ENCODE measurements at regions not wholly inside any gene's neighbourhood (a gene's known extent, or its start where the extent isn't known, plus 50 kb on each side); places are given as distances from the start of the nearest gene placed in this dataset.

- no peak overlapping the region for H3K9ac ChIP-seq (ENCODE audit: low read depth, low read length)
- no peaks in the 10 kb centered on the region for H3K27me3 ChIP-seq (ENCODE audit: control insufficient read depth, insufficient read depth, low read length)
- no peaks in the 10 kb centered on the region for H3K36me3 ChIP-seq (ENCODE audit: control insufficient read depth, insufficient read depth, low read length)
- H3K9me3 ChIP-seq (ENCODE audit: control insufficient read depth, insufficient read depth, low read length) = no peaks in the 10 kb centered on the region
- no peak overlapping the region for H3K4me3 ChIP-seq (ENCODE audit: low read depth, low read length)
- no peaks in the 10 kb centered on the region for H3K4me1 ChIP-seq (ENCODE audit: control insufficient read depth, insufficient read depth, low read length)
Observed at GRCh38 chr6:137646484-137646883, 152.3 kb upstream of the OLIG3 start.

GRCh38 chr6:137647762-137648447 lies 153.7 kb upstream of the OLIG3 start:
- H3K36me3 ChIP-seq (ENCODE audit: control insufficient read depth, insufficient read depth, low read length) = no peaks in the 10 kb centered on the region
- H3K9me3 ChIP-seq (ENCODE audit: control insufficient read depth, insufficient read depth, low read length) = no peaks in the 10 kb centered on the region
- no peaks in the 10 kb centered on the region for H3K27me3 ChIP-seq (ENCODE audit: control insufficient read depth, insufficient read depth, low read length)
- peaks cover 3% of the 10 kb centered on the region for H3K4me1 ChIP-seq (ENCODE audit: control insufficient read depth, insufficient read depth, low read length)
- H3K4me3 ChIP-seq (ENCODE audit: low read depth, low read length) = no peak overlapping the region
- H3K9ac ChIP-seq (ENCODE audit: low read depth, low read length) = no peak overlapping the region

- H3K4me3 ChIP-seq (ENCODE audit: low read depth, low read length) = no peak overlapping the region
- peaks cover 3% of the 10 kb centered on the region for H3K4me1 ChIP-seq (ENCODE audit: control insufficient read depth, insufficient read depth, low read length)
- no peak overlapping the region for H3K9ac ChIP-seq (ENCODE audit: low read depth, low read length)
- no peaks in the 10 kb centered on the region for H3K36me3 ChIP-seq (ENCODE audit: control insufficient read depth, insufficient read depth, low read length)
- no peaks in the 10 kb centered on the region for H3K27me3 ChIP-seq (ENCODE audit: control insufficient read depth, insufficient read depth, low read length)
- peaks cover 3% of the 10 kb centered on the region for H3K9me3 ChIP-seq (ENCODE audit: control insufficient read depth, insufficient read depth, low read length)
Observed at GRCh38 chr6:137650720-137651119, 156.5 kb upstream of the OLIG3 start.

- no peak overlapping the region for H3K9ac ChIP-seq (ENCODE audit: low read depth, low read length)
- H3K36me3 ChIP-seq (ENCODE audit: control insufficient read depth, insufficient read depth, low read length) = no peaks in the 10 kb centered on the region
- peaks cover 3% of the 10 kb centered on the region for H3K4me1 ChIP-seq (ENCODE audit: control insufficient read depth, insufficient read depth, low read length)
- peaks cover 3% of the 10 kb centered on the region for H3K9me3 ChIP-seq (ENCODE audit: control insufficient read depth, insufficient read depth, low read length)
- no peaks in the 10 kb centered on the region for H3K27me3 ChIP-seq (ENCODE audit: control insufficient read depth, insufficient read depth, low read length)
- no peak overlapping the region for H3K4me3 ChIP-seq (ENCODE audit: low read depth, low read length)
Observed at GRCh38 chr6:137651178-137651577, 157.0 kb upstream of the OLIG3 start.

DNA sequence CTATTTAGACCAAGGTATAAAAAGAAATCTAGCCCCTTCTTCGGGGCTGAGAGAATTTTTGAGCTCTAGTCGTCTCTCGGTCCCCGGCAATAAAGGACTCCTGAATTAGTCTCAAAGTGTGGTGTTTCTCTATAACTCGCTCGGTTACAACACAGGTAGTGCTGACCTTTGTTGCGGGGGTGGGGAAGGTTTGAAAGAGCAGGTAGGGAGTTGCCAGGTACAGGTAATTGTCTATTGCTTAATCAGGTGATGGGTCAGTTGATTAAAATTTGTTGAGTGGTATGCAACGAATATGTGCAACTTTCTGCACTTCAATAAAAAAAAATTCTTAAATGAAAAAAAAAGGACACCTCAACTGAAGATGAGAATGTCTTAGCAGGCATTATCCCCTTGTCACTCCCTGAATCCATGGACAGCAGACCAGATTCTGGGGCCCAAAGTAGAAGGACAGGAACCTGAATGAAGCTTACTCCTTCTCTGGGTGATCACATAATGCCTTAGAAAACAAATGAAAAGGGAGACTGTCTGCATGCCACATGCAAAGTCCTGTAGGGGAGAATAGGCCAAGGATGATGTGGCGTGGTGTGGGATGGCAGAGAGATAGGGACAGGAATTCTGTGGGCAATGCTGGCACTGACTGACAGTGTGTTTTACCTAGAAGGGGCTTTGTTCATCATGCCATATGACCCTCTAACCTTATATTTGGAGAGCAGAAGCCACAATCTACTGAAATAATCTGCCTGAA lies 157.6 kb upstream of the OLIG3 start:
- no peak overlapping the region for H3K4me3 ChIP-seq (ENCODE audit: low read depth, low read length)
- H3K4me1 ChIP-seq (ENCODE audit: control insufficient read depth, insufficient read depth, low read length) = peaks cover 3% of the 10 kb centered on the region
- no peak overlapping the region for H3K9ac ChIP-seq (ENCODE audit: low read depth, low read length)
- peaks cover 3% of the 10 kb centered on the region for H3K9me3 ChIP-seq (ENCODE audit: control insufficient read depth, insufficient read depth, low read length)
- no peaks in the 10 kb centered on the region for H3K36me3 ChIP-seq (ENCODE audit: control insufficient read depth, insufficient read depth, low read length)
- H3K27me3 ChIP-seq (ENCODE audit: control insufficient read depth, insufficient read depth, low read length) = no peaks in the 10 kb centered on the region

DNA sequence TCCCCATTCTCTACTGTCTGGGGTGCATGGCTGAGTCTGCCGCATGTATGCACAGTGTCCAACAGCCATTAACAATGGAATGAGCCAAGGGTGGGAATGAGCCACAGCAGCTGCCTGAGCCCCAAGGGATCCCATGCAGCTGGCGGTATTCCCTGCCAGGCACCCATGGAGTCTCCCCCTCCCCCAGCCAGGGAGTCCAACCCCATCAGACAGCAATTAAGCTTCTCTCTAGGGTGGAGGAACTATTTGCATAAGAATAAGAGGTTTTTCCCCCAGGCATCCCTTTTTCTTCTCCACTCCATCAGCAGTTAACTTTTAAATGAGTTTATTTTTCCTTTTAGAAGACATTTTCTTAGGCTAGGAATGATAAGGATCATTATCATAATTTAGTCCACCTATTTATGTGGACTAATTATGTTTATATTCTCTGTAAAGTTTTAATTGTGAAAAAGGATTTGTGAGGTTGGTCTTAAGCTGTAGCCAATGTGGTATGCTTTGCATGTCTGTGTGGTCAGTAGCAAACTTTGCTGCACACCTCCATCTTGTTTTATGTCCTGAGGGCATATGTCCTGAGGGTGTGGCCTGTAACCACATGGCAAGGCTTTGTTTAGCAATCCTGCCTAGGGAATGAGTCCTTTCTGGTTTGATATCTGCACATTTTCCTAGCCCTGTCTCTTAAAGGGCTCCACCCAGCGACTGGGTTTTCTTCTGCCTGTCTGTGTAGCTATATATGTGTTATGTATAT lies 158.9 kb upstream of the OLIG3 start:
- Histone ChIP-seq H3K4me3 (ENCODE audit: low read depth, low read length) (no peak overlapping the region), H3K27me3 (ENCODE audit: control insufficient read depth, insufficient read depth, low read length) (no peaks in the 10 kb centered on the region), H3K36me3 (ENCODE audit: control insufficient read depth, insufficient read depth, low read length) (no peaks in the 10 kb centered on the region), H3K4me1 (ENCODE audit: control insufficient read depth, insufficient read depth, low read length) (peaks cover 3% of the 10 kb centered on the region), H3K9ac (ENCODE audit: low read depth, low read length) (no peak overlapping the region), H3K9me3 (ENCODE audit: control insufficient read depth, insufficient read depth, low read length) (peaks cover 3% of the 10 kb centered on the region)

DNA sequence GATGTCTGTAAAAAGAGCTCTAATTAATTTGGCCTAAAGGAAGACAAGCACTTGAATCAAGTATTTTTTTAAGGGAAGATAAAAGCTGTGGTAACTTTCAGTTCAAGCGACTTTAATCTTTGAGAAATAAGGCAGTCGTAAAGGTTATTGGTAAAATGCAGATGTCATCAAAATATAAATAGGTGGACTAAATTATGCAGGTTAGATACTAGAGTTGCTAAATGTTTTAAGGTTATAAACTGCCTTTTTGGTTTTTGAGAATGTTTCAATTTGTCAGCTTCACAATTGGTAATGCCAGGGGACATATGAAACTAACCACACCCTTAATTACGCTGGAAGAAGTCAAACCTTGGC lies 159.5 kb upstream of the OLIG3 start:
- no peak overlapping the region for H3K9ac ChIP-seq (ENCODE audit: low read depth, low read length)
- H3K27me3 ChIP-seq (ENCODE audit: control insufficient read depth, insufficient read depth, low read length) = no peaks in the 10 kb centered on the region
- H3K36me3 ChIP-seq (ENCODE audit: control insufficient read depth, insufficient read depth, low read length) = no peaks in the 10 kb centered on the region
- peaks cover 3% of the 10 kb centered on the region for H3K9me3 ChIP-seq (ENCODE audit: control insufficient read depth, insufficient read depth, low read length)
- H3K4me1 ChIP-seq (ENCODE audit: control insufficient read depth, insufficient read depth, low read length) = peaks cover 3% of the 10 kb centered on the region
- no peak overlapping the region for H3K4me3 ChIP-seq (ENCODE audit: low read depth, low read length)

DNA sequence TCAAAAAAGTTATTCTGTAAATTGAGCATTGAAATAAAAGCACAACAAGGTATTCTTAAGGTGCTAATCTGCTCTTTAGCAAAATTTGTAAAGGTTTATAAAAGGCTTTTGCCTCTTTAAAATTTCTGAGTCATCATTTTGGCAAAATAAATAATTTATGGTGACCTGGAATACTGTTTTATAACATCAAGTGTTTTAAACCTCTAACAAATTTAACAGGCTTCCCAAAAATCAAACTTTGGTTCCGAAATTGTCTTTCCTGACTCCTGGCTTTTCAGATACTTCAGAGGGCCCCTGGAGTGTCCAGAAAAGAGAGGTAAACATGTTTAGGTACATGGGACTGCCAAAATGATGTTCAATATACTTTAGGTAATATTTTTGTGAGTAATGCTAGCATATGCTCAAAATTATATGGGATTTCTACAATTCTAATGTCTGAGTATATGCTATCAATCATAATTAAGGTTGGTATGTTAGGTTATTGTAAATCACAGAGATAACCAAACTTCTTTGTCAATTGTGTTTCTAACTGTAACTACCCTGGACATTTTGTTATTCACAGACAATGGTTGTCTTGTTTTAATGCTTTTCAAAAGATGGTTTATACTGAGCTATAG lies 160.3 kb upstream of the OLIG3 start:
- Histone ChIP-seq H3K4me1 (ENCODE audit: control insufficient read depth, insufficient read depth, low read length) (peaks cover 3% of the 10 kb centered on the region), H3K9me3 (ENCODE audit: control insufficient read depth, insufficient read depth, low read length) (peaks cover 3% of the 10 kb centered on the region), H3K36me3 (ENCODE audit: control insufficient read depth, insufficient read depth, low read length) (no peaks in the 10 kb centered on the region), H3K9ac (ENCODE audit: low read depth, low read length) (no peak overlapping the region), H3K4me3 (ENCODE audit: low read depth, low read length) (no peak overlapping the region), H3K27me3 (ENCODE audit: control insufficient read depth, insufficient read depth, low read length) (no peaks in the 10 kb centered on the region)

DNA sequence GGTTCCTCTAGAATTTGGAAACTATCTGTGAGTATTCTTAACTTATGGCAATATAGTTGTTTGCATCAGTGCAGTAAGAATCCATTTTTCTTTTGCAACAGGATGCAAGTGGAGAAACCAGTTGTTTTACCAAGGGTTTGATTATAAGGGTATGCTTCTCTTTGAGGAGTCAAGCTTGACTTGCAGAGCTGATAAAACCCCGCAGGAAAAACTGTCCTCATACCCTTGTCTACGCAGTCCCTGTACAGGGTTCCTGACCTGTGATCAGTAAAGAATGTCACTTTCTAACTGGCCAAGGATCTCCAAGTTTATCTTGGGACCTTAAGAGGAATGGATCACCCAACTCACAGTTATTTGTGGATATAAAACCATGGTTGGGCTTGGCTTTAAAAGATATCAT lies 161.1 kb upstream of the OLIG3 start:
- H3K4me1 ChIP-seq (ENCODE audit: control insufficient read depth, insufficient read depth, low read length) = peaks cover 3% of the 10 kb centered on the region
- no peaks in the 10 kb centered on the region for H3K27me3 ChIP-seq (ENCODE audit: control insufficient read depth, insufficient read depth, low read length)
- peaks cover 3% of the 10 kb centered on the region for H3K9me3 ChIP-seq (ENCODE audit: control insufficient read depth, insufficient read depth, low read length)
- no peaks in the 10 kb centered on the region for H3K36me3 ChIP-seq (ENCODE audit: control insufficient read depth, insufficient read depth, low read length)
- no peak overlapping the region for H3K4me3 ChIP-seq (ENCODE audit: low read depth, low read length)
- no peak overlapping the region for H3K9ac ChIP-seq (ENCODE audit: low read depth, low read length)

DNA sequence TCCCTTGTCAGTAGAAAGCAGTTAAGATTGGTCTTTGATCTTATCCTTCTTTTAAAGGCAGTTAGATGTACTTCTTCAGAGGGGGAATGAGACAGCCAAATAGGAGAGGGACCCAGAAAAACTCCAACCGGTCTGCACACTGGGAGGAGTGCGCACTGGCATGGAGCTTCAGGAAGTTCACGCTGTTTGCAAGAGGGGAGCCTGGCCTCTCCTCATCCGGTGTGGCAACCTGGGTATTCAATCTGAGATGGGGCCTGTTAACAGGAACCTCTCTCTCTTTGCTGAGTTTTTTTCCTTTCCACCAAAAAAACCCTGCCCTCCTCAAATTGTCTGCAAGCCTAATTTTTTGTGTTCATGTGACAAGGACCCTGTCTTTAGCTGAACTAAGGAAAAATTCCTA lies 162.5 kb upstream of the OLIG3 start:
- H3K27me3 ChIP-seq (ENCODE audit: control insufficient read depth, insufficient read depth, low read length) = no peaks in the 10 kb centered on the region
- H3K36me3 ChIP-seq (ENCODE audit: control insufficient read depth, insufficient read depth, low read length) = no peaks in the 10 kb centered on the region
- H3K9ac ChIP-seq (ENCODE audit: low read depth, low read length) = no peak overlapping the region
- H3K4me3 ChIP-seq (ENCODE audit: low read depth, low read length) = no peak overlapping the region
- H3K9me3 ChIP-seq (ENCODE audit: control insufficient read depth, insufficient read depth, low read length) = peaks cover 3% of the 10 kb centered on the region
- H3K4me1 ChIP-seq (ENCODE audit: control insufficient read depth, insufficient read depth, low read length) = peaks cover 3% of the 10 kb centered on the region

DNA sequence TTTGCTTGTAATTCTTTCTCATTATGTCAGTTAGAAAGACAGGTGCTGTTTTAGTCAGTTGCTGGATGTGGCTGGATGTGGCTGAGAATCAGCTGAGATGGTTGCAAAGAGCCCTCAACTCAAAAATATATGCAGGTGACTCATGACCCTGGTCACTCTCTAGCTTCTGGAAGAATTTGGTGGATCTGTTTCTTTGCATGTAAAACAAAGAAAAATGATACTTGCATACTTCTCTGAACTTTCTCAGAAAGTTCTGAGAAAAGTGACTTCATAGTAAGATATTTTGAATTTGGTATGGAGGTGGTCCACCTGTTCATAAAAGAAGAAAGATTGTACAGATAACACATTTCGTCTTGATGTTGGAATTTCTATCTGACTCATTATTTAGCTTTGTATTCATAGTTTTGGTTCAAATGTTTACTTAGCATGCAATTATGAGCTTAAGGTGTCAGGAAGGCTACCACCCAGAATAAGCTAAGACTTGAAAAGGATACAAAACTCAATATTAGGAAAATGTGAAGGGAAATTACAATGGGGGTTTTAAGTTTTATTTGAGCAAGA lies 163.2 kb upstream of the OLIG3 start:
- Histone ChIP-seq H3K9ac (ENCODE audit: low read depth, low read length) (no peak overlapping the region), H3K4me1 (ENCODE audit: control insufficient read depth, insufficient read depth, low read length) (peaks cover 3% of the 10 kb centered on the region), H3K27me3 (ENCODE audit: control insufficient read depth, insufficient read depth, low read length) (no peaks in the 10 kb centered on the region), H3K9me3 (ENCODE audit: control insufficient read depth, insufficient read depth, low read length) (peaks cover 3% of the 10 kb centered on the region), H3K4me3 (ENCODE audit: low read depth, low read length) (no peak overlapping the region), H3K36me3 (ENCODE audit: control insufficient read depth, insufficient read depth, low read length) (no peaks in the 10 kb centered on the region)

Data from iPS-15b (cell line).